T-helper 2 cell (primary cell): ENCODE measurements at regions not wholly inside any gene's neighbourhood (a gene's known extent, or its start where the extent isn't known, plus 50 kb on each side); places are given as distances from the start of the nearest gene placed in this dataset.
"Not testable (repeated sequence)": the region's sequence is repeated elsewhere in the genome, so short reads cannot be mapped to it uniquely, and the experiment has no call there.

Experiments used
- DNase-seq, 5 experiments: peaks; one replicate each; pipeline versions ENCODE4 v3.0.0 to v3.0.0-alpha.2; 2012 to 2022

- DNase-seq, result not testable (repeated sequence)
These were observed 624.3 kb upstream of the CCDC179 start for GRCh38 chr11:23484618-23485017.

GRCh38 chr11:23490557-23491235, 630.4 kb upstream of the CCDC179 start:
- no peak for DNase-seq

GRCh38 chr11:23494981-23495380, 634.7 kb upstream of the CCDC179 start:
- DNase-seq, result no peak

- DNase-seq, result no peak
These were observed 636.1 kb upstream of the CCDC179 start for GRCh38 chr11:23496340-23496739.

- DNase-seq, result no peak
These were observed 636.8 kb upstream of the CCDC179 start for GRCh38 chr11:23497040-23497439.

GRCh38 chr11:23502389-23502788, 642.1 kb upstream of the CCDC179 start:
- no peak for DNase-seq

- DNase-seq, result no peak
These were observed 642.6 kb upstream of the CCDC179 start for GRCh38 chr11:23502826-23503225.

- DNase-seq, result no peak
These were observed 648.7 kb upstream of the CCDC179 start for GRCh38 chr11:23509023-23509422.

- no peak for DNase-seq
These were observed 649.5 kb upstream of the CCDC179 start for GRCh38 chr11:23509821-23510220.

- DNase-seq, result no peak
These were observed 658.9 kb upstream of the CCDC179 start for GRCh38 chr11:23519194-23519593.

GRCh38 chr11:23520226-23520960, 660.1 kb upstream of the CCDC179 start:
- DNase-seq, result no peak

- DNase-seq, result no peak
These were observed 676.6 kb upstream of the CCDC179 start for GRCh38 chr11:23536907-23537306.

- DNase-seq, result no peak
These were observed 679.3 kb upstream of the CCDC179 start for GRCh38 chr11:23539556-23539955.

GRCh38 chr11:23540101-23540561, 679.9 kb upstream of the CCDC179 start:
- peak in 1 of 5 experiments; percentile 16 for DNase-seq

- no peak for DNase-seq
These were observed 681.9 kb upstream of the CCDC179 start for GRCh38 chr11:23542189-23542588.

- no peak for DNase-seq
These were observed 682.5 kb upstream of the CCDC179 start for GRCh38 chr11:23542816-23543215.

GRCh38 chr11:23543651-23544222, 683.5 kb upstream of the CCDC179 start:
- no peak for DNase-seq

- no peak for DNase-seq
These were observed 691.4 kb upstream of the CCDC179 start for GRCh38 chr11:23551706-23552105.

GRCh38 chr11:23554002-23554401, 693.7 kb upstream of the CCDC179 start:
- DNase-seq, result no peak

GRCh38 chr11:23555085-23555484, 694.8 kb upstream of the CCDC179 start:
- DNase-seq, result no peak

- no peak for DNase-seq
These were observed 696.0 kb upstream of the CCDC179 start for GRCh38 chr11:23556163-23556750.

GRCh38 chr11:23563591-23563990, 703.3 kb upstream of the CCDC179 start:
- DNase-seq, result no peak

GRCh38 chr11:23564370-23564769, 704.1 kb upstream of the CCDC179 start:
- no peak for DNase-seq

GRCh38 chr11:23569134-23569533, 708.9 kb upstream of the CCDC179 start:
- no peak for DNase-seq
